HCT116 (cell line): ENCODE measurements at regions not wholly inside any gene's neighbourhood (a gene's known extent, or its start where the extent isn't known, plus 50 kb on each side); places are given as distances from the start of the nearest gene placed in this dataset.

Source experiments
- CEBPB ChIP-seq: IDR thresholded peaks from 2 replicates; pipeline ENCODE4 v1.6.1; 2012; ENCODE audit warnings: low read depth
- CTCF ChIP-seq, 3 experiments: fragments of 200-600 bp in 1 of 3; sonication (generic) in 1 of 3; IDR thresholded peaks in 2 of 3; conservative IDR thresholded peaks in 1 of 3; 2 replicates each; pipeline ENCODE4 v1.5.1; 2012 to 2017; ENCODE audit warnings: low read depth in 2 of 3, low read length in 2 of 3, antibody characterized with exemption in 1 of 3, borderline replicate concordance in 1 of 3, control low read depth in 1 of 3, mild to moderate bottlenecking in 1 of 3, mixed read lengths in 1 of 3, mixed run types in 1 of 3, moderate library complexity in 1 of 3; ENCODE audit not compliant: insufficient read depth in 1 of 3
- FOSL1 ChIP-seq: IDR thresholded peaks from 2 replicates; pipeline ENCODE4 v1.6.1; 2012; ENCODE audit warnings: low read depth
- POLR2A ChIP-seq: IDR thresholded peaks from 2 replicates; pipeline ENCODE4 v1.7.0; 2011; ENCODE audit warnings: borderline replicate concordance; ENCODE audit not compliant: insufficient read depth, insufficient read length; ENCODE audit errors: extremely low read depth
- SIN3A ChIP-seq: IDR thresholded peaks from 2 replicates; pipeline ENCODE4 v1.6.1; 2012; ENCODE audit warnings: low read depth
- SRF ChIP-seq: IDR thresholded peaks from 2 replicates; pipeline ENCODE4 v1.6.1; 2012; ENCODE audit warnings: low read depth
- TCF7L2 ChIP-seq: IDR thresholded peaks from 2 replicates; pipeline ENCODE4 v1.7.0; 2011; ENCODE audit warnings: borderline replicate concordance, inconsistent platforms; ENCODE audit not compliant: insufficient read depth, insufficient read length; ENCODE audit errors: extremely low read depth

GRCh38 chr14:87268997-87269396 lies 724.0 kb downstream of the GALC start:
- no peak for TF ChIP-seq TCF7L2
- TF ChIP-seq POLR2A: no peak
- no peak for TF ChIP-seq CEBPB
- no peak for TF ChIP-seq CTCF (IDR thresholded peaks at IDR 0.05 in 2 of 3, conservative IDR thresholded peaks at IDR 0.05 in 1 of 3; ENCODE audit: borderline replicate concordance in 1 of 3, insufficient read depth in 1 of 3, low read depth in 2 of 3, low read length in 2 of 3)
- TF ChIP-seq SRF: no peak
- no peak for TF ChIP-seq SIN3A
- no peak for TF ChIP-seq FOSL1
